Inferior parietal cortex (tissue), 1 donor: ENCODE measurements at regions not wholly inside any gene's neighbourhood (a gene's known extent, or its start where the extent isn't known, plus 50 kb on each side); places are given as distances from the start of the nearest gene placed in this dataset.

Experiments used
- DNase-seq: peaks from one replicate; pipeline ENCODE4 v3.0.0-alpha.2; 2016; ENCODE audit errors: extremely low spot score

GRCh38 chr3:99442599-99442998 is 195.8 kb upstream of the COL8A1 start:
- DNase-seq: no peak

GRCh38 chr3:99439892-99440291 is 198.5 kb upstream of the COL8A1 start:
- no peak for DNase-seq

- DNase-seq: no peak
Observed at GRCh38 chr3:99434190-99434589, 204.2 kb upstream of the COL8A1 start.

DNA sequence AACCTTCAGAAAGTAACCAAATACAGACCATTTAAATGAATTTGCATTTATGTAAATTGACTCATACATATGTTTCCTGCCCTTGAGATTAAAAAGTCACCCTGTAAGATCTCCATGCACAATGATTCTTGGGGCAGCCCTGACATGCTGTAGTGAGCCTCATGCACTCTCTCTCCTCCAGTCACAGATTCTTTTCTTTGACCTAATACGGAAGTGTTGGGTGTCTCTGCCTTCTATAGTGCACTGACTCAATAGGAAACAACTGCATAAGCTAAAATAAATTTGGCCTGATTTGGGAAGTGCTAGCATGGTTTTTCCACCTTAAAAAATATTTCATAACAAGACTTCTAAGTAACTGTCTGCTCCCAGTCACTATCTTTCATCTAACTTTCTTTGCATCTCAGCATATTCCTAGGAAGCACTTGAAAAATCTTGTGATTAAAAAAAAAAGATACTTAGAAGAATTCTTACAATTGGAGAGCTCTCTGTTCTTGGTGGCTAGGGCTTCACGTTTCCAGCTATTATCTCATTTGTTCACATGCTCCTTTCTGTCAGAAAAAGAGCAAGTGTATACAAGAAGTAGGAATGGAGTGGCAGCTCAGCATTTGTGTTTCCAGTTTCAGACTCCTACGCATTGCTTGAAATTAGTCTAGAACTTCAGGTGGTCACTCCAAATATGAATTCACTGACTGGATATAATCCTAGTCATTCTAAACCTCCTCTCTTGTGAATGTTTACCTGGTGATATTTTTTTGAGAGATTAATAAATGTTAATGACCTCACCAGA is 207.9 kb upstream of the COL8A1 start:
- DNase-seq: no peak

DNA sequence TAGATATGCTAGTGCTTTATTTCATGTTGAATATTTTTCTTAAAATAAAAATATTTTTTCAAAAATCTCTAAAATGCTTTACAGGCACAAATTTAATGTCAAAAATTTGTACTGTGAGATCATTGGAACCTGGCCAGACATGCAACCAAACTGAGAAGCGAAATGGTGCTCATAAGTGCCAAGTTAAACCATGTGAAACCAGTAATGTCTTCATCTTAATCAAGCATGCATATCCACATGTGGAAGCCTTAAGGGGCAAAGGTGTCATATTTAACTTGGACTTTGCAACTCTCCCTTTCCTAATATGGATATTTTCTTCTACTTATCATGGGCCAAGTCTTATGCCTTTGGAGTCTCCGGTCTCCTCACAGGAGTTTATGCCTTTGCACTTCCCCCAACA is 208.9 kb upstream of the COL8A1 start:
- DNase-seq: no peak

DNA sequence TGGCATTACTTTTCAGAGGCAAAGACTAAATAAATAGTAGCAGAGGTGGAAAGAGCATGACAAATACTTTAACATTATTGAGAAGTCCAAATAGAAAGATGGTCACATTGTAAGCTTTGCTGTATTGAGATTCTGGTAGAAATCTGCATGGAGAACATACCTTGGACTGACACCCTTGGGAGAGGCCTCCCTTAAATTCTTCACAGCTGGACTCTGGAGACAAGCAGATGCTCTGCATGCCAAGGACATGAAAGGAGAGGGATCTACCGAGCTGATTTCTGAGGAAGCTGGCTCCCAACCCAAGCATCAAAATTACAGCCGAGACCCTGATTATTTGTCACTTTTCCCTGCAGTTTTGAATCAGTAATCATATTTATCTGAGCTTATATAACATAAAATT is 212.5 kb upstream of the COL8A1 start:
- DNase-seq: no peak

DNA sequence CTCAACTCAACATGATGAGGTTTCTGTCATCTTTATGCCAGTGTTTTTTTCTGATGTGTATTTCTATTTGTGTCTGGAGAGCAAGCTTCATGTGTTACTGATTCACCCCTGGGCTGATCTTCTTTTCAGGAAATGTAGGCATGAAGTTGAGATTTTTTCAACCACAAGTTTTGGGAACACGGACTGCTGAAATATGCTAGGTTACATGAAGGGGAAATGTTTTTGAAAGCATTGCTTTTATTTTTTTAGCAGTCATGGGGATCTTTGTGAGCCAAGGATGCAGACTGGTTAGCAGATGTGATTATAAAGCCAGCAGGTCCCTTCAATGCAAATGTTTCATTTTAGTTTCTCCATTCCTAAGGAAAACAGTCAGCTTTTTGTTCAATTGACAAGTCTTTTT is 219.3 kb upstream of the COL8A1 start:
- DNase-seq: no peak

- no peak for DNase-seq
Observed at GRCh38 chr3:99418709-99419108, 219.7 kb upstream of the COL8A1 start.

DNA sequence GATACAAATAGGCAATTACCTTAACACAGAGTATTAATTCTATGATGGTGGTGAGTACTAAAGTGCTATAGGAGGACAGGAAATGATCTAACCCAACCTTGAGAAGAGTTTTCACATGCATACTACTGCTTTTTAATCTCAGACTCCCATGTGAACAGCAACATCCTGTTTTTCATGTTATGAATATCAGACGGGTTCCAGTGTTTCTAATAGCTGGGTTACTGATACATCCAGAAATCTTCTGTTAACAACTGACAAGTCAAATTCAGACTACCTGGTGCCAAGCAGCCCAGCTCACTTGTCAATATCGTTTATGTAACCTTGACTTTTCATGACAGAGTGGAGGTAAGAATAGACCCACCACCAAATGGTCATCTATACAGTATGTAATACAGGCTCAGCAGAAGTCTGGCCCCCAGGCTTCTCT is 220.2 kb upstream of the COL8A1 start:
- no peak for DNase-seq

DNA sequence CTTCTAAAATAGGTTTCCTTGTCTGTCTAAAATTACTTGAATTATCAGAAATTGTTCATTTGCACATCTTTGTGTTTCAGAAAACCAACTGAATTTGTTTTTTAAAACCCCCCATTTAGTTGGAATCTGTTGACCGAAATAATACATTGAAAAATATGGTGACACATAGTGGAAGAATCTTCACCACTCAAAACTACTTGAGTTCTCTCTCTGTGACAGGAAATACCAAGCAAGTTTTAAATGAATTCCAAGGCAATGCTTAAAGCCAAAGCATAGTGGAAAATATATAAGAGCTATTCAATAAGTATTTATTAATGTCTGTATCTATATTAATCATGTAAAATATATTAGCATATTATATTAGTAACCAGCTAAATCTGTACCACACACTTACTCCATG is 224.9 kb upstream of the COL8A1 start:
- no peak for DNase-seq

GRCh38 chr3:99410789-99411311 is 227.5 kb upstream of the COL8A1 start:
- no peak for DNase-seq

DNA sequence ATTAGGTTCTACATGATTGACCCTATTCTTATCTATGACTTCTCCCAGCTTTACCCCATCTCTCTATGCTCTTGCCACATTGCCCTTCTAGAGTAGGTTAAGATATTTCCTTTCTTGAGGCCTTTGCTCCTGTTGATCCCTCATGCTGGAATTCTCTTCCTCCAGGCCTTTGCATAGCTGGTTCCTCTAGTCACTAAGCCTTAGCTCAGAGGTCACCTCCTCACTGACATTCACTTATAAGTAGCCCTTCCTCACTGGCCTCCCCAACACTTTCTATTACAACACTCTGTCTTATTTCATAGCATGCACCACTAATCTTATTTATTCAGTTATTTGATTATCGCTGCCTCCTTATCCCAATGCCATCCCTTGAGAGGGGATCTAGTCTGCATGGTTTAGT is 228.4 kb upstream of the COL8A1 start:
- no peak for DNase-seq

DNA sequence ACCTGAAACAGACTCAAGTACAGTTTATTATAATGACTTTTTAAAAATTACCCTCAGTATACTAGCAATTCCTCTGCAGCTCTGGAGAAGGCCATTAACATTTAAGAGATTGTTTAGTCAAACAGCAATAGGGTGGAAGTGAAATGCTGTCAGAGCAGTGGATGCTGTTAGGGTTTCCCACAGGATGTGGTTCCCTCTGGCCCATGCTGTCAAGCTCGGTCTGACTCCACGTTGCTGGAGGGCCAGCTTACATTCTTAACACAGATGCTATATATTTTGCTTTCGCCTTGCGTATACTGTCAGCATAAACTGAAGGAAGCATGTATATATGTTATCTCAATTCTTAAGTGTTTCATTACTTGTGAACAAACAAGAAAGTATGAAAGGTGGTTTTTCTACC is 231.1 kb upstream of the COL8A1 start:
- DNase-seq: no peak

DNA sequence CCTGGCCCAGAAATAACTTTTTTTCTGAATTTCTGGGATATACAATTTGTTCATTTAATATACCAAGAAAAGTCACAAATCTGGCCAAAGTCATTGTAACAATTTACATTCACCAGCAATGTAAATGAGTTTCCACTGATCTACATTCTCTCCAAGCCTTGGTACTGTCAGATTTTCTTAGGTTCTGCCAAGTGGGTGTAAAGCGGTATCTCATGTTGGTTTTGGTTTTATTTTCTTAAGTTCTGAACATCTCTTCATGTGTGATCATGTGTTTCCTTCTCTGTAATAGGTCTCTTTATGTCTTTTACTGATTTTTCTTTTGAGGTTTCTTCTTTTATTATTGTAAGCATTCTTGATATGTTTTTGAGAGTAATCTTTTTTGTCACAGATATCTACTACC is 235.6 kb upstream of the COL8A1 start:
- DNase-seq: no peak

GRCh38 chr3:99400352-99400751 is 238.0 kb upstream of the COL8A1 start:
- no peak for DNase-seq

DNA sequence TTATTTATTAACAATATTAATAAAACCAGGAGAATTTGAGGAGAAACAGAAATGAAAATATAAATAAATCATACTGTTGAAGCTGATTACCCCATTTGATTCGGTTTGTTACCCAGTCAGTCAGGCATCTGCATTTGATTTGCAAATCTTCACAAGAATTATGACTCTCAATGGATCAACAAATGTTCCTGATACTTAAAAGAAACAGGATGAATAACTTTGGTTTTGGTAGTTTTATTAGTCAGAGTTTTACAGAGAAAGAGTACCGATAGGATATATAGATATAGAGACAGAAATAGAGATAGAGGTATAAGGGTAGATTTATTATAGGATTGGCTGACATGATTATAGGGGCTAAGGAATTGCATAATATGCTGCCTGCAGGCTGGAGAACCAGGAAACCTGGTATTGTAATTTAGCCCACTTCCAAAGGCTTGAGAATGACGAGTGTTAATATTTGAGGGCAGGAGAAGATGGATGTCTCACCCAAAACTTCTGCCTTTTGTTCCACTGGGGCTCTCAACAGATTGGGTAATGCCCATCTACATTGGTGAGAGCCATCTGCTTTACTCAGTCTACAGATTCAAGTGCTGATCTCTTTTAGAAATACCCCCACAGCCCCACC is 241.6 kb upstream of the COL8A1 start:
- no peak for DNase-seq

DNA sequence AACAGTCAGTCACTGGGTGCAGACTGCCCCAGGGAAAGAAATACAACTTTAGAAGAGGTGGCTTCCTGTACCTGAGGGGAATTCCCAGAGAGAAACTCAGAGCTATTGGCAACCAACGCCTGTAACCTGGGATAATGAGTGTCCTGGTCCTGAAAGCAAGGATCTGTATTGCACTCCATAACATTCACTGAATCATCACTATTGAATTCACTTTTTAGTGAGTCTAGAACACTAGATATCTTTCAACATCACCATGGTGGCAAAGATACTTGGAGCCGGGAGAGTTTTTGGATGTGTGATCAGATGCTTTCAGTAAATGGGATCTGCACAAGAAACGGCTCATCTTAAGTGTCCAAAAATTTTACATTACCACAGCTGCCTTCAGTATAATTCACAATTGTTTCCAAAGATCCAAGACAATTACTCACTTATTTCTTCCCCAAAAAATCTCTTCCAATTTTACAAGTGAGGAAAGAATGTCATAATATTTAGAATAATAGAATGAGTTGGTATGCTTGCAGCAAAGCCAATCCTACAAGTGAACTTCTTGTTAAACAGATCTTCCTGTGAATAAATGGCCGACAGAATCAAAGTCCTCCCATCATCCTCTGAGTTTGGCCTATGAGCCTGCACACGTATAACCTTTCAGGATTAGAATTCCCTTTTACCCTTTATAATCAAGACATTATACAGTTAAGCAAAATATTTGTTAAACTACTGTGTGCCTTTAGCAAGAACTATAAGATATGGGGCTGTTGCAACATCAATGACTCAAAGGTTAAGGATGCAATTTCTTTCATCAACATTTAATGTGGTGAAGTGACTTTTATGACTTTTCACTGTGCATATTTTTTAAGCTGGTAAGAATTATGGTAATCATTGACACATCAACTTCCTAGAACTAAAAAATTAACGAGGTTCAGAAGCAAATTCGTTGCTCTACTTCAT is 243.3 kb upstream of the COL8A1 start:
- no peak for DNase-seq

DNA sequence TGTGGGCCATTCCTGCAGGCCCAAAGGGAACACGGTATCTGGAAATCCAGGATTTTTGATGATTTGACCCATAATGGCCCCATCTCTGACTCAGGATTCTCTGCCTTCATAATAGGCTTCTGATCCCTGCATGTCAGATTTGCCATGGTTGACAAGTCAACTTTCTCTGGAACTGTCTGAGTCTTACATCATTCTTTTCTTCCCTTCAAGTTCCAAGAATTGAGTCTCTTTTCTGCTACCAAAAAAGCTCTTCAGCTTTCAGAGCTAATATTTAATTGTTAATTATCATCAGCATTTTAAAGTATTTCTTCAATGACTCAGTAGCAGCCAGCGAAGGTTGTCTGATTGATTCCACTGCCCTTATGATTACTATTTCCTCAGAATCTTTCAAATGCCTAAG is 244.4 kb upstream of the COL8A1 start:
- no peak for DNase-seq

DNA sequence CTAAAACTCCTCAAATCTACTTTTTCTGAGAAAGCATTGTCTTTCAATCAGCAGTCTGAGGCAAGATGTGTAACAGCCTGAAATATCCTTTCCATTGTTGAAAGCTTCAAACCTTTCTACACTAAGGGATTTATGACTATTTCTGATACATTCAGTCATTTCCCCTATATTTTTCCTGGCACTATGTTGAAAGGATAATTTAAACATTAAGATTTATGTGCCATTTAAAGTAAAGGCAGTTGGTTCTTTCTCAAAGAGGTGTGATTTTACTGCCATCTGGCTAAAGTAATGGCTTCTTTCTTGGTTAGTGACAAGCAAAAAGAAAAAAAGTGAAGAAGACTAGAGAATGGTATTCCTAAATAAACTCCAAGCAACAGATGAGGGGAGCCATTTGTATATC is 249.6 kb upstream of the COL8A1 start:
- DNase-seq: peak; percentile 45

GRCh38 chr3:99384596-99384995 is 253.8 kb upstream of the COL8A1 start:
- DNase-seq: no peak

- DNase-seq: no peak
Observed at GRCh38 chr3:99376926-99377325, 261.5 kb upstream of the COL8A1 start.

- no peak for DNase-seq
Observed at GRCh38 chr3:99373846-99374210, 264.6 kb upstream of the COL8A1 start.
